B cell (primary cell): ENCODE measurements at regions not wholly inside any gene's neighbourhood (a gene's known extent, or its start where the extent isn't known, plus 50 kb on each side); places are given as distances from the start of the nearest gene placed in this dataset.

ENCODE experiments used
- ATAC-seq: fragments of 200-7000 bp; cut with Tn5 transposase; one replicate; pipeline ENCODE4 v1.10.0; 2021; ENCODE audit warnings: low read depth, mild to moderate bottlenecking, moderate number of reproducible peaks, moderate library complexity
- CTCF ChIA-PET: fragments of 350-600 bp; sonication (Branson Sonifier 250); formaldehyde crosslinking; loops from one replicate; lab custom pipeline; 2021; ENCODE audit warnings: antibody characterized with exemption, inconsistent platforms; lab: Charles Lee
- POLR2A ChIA-PET: fragments of 350-600 bp; sonication (Branson Sonifier 250); formaldehyde crosslinking; loops from one replicate; lab custom pipeline; 2021; ENCODE audit warnings: antibody characterized with exemption; lab: Charles Lee
- DNase-seq: peaks from one replicate; pipeline ENCODE4 v3.0.0; 2013
- H2AFZ ChIP-seq: 2 replicates; pipeline ENCODE4 v1.6.1; 2012; ENCODE audit warnings: mild to moderate bottlenecking, low read depth, low read length; ENCODE audit not compliant: insufficient read depth, poor library complexity, severe bottlenecking
- H3K27ac ChIP-seq, 2 donors: 1 replicate in 1 of 2; 2 replicates in 1 of 2; pipeline ENCODE4 v1.5.1; 2012 to 2013; ENCODE audit warnings: low read length in 2 of 2, mild to moderate bottlenecking in 2 of 2, moderate library complexity in 1 of 2
- H3K27me3 ChIP-seq, 4 experiments: fragments of 200-600 bp in 1 of 4; sonication (generic) in 1 of 4; replicated peaks in 1 of 4; 1 replicate in 2 of 4; 2 replicates in 2 of 4; pipeline versions ENCODE4 v1.6.1 to v1.7.0; 2013 to 2016; ENCODE audit warnings: low read length in 3 of 4, mild to moderate bottlenecking in 2 of 4, mixed read lengths in 1 of 4, moderate library complexity in 1 of 4; ENCODE audit not compliant: insufficient read depth in 4 of 4, control insufficient read depth in 3 of 4; ENCODE audit errors: control extremely low read depth in 1 of 4
- H3K36me3 ChIP-seq, 2 experiments: replicated peaks in 1 of 2; 1 replicate in 1 of 2; 2 replicates in 1 of 2; pipeline versions ENCODE4 v1.6.1 to v1.7.1; 2013; ENCODE audit warnings: low read length in 1 of 2; ENCODE audit not compliant: insufficient read depth in 2 of 2, control insufficient read depth in 1 of 2; ENCODE audit errors: control extremely low read depth in 1 of 2, extremely low read depth in 1 of 2
- H3K4me1 ChIP-seq, 2 donors: fragments of 200-600 bp in 1 of 2; sonication (generic) in 1 of 2; 1 replicate in 1 of 2; 2 replicates in 1 of 2; pipeline versions ENCODE4 v1.5.1 to v1.6.1; 2013 to 2017; ENCODE audit warnings: low read length in 2 of 2; ENCODE audit not compliant: control insufficient read depth in 2 of 2, insufficient read depth in 2 of 2
- H3K4me2 ChIP-seq: replicated peaks from 2 replicates; pipeline ENCODE3; 2012; ENCODE audit warnings: mild to moderate bottlenecking, low read depth, low read length; ENCODE audit not compliant: poor library complexity, severe bottlenecking
- H3K4me3 ChIP-seq, 5 experiments: fragments of 200-600 bp in 1 of 5; sonication (generic) in 1 of 5; 1 replicate in 3 of 5; 2 replicates in 2 of 5; pipeline versions ENCODE4 v1.5.1 to v1.7.0; 2011 to 2016; ENCODE audit warnings: low read length in 4 of 5, mild to moderate bottlenecking in 4 of 5, low read depth in 2 of 5, control low read depth in 1 of 5, moderate library complexity in 1 of 5; ENCODE audit not compliant: insufficient read depth in 1 of 5; ENCODE audit errors: control extremely low read depth in 1 of 5, extremely low read depth in 1 of 5
- H3K79me2 ChIP-seq: fragments of 200-600 bp; sonication (generic); one replicate; pipeline ENCODE4 v1.6.0; 2016; ENCODE audit warnings: low read length; ENCODE audit not compliant: control insufficient read depth, insufficient read depth
- H3K9ac ChIP-seq: fragments of 200-600 bp; sonication (generic); 2 replicates; pipeline ENCODE4 v1.6.1; 2017; ENCODE audit warnings: mild to moderate bottlenecking, low read length, moderate library complexity
- H3K9me3 ChIP-seq, 3 donors: one replicate each; pipeline versions ENCODE4 v1.6.1 to v1.7.1; 2013; ENCODE audit warnings: low read length in 2 of 3; ENCODE audit not compliant: control insufficient read depth in 2 of 3, insufficient read depth in 1 of 3; ENCODE audit errors: control extremely low read depth in 1 of 3
- H4K20me1 ChIP-seq: 2 replicates; pipeline ENCODE4 v1.6.0; 2012; ENCODE audit warnings: mild to moderate bottlenecking, low read length; ENCODE audit not compliant: insufficient read depth, control insufficient read depth, poor library complexity, severe bottlenecking
- H3K27ac Mint-ChIP-seq: one replicate; pipeline ENCODE4 v1.8.0; 2021; ENCODE audit warnings: mixed read lengths
- H3K27me3 Mint-ChIP-seq: one replicate; pipeline ENCODE4 v1.8.0; 2021; ENCODE audit warnings: mixed read lengths
- H3K4me1 Mint-ChIP-seq: one replicate; pipeline ENCODE4 v1.8.0; 2021; ENCODE audit warnings: mixed read lengths
- H3K4me3 Mint-ChIP-seq: one replicate; pipeline ENCODE4 v1.8.0; 2021; ENCODE audit warnings: mixed read lengths
- H3K9me3 Mint-ChIP-seq: one replicate; pipeline ENCODE4 v1.8.0; 2022; ENCODE audit warnings: mixed read lengths; ENCODE audit not compliant: insufficient read depth
- EZH2 ChIP-seq: IDR thresholded peaks from 2 replicates; pipeline ENCODE4 v1.6.1; 2012; ENCODE audit warnings: borderline replicate concordance, low read depth, mild to moderate bottlenecking, moderate library complexity, low read length; ENCODE audit not compliant: insufficient read depth, poor library complexity, severe bottlenecking
- WGBS: methylation state at CpG from one replicate; pipeline ENCODE4 v1.1.5; 2013; ENCODE audit warnings: missing lambda C conversion rate; ENCODE audit not compliant: insufficient coverage; 5-methylcytosine and 5-hydroxymethylcytosine counted together
- intact Hi-C: fragments of 100-400 bp; cut with micrococcal nuclease; formaldehyde crosslinking; loops from one replicate; pipeline ENCODE4 v1.10.0; 2022
- TF ChIP-seq, protein P1 (sequence below): fragments of 200-600 bp; IDR thresholded peaks from one replicate; pipeline ENCODE4 v1.8.0; 2022; ENCODE audit warnings: antibody characterized with exemption, mild to moderate bottlenecking

DNA sequence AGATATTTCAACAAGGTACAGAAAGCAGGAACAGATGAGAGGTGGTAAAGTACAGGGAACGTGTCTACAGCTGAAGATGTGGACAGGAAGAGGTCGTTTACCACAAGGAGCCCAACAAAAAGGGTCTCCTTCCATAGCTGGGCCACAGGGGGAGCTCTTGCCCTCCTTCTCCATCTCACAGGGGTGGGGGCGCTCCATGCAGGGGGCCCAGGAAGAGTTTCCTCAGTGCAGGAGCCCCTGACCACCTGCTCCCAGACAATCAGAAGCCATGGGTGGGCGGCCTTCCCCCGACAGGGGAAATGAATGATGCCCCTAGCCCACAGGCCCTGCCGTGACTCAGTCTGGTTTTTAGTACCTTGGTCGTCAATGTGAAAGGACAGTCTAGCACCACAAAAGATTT is 163.6 kb upstream of the ZNF516 start:
- Histone ChIP-seq H4K20me1 (no peaks in the 10 kb centered on the region), H3K27me3 (peaks cover 0 to 21% (median 12%) of the 10 kb centered on the region in 4 experiments), H2AFZ (no peak overlapping the region), H3K36me3 (no peaks in the 10 kb centered on the region), H3K79me2 (no peaks in the 10 kb centered on the region), H3K4me3 (no peak overlapping the region), H3K4me2 (no peak overlapping the region), H3K27ac (no peak overlapping the region), H3K4me1 (no peaks in the 10 kb centered on the region), H3K9me3 (no peaks in the 10 kb centered on the region), H3K9ac (no peak overlapping the region)
- intact Hi-C loops, result no loop called here
- ATAC-seq, result no peak
- WGBS, result 25% methylated on average over 3 of the region's 7 CpGs
- ChIA-PET CTCF (no interaction called here), POLR2A (no interaction called here)
- Mint-ChIP-seq H3K27me3 (peaks cover 36% of the 10 kb centered on the region), H3K4me3 (no peak overlapping the region), H3K27ac (no peak overlapping the region), H3K4me1 (no peaks in the 10 kb centered on the region), H3K9me3 (no peaks in the 10 kb centered on the region)
- DNase-seq, result no peak
- no peak for TF ChIP-seq EZH2
- TF ChIP-seq, protein P1, sequence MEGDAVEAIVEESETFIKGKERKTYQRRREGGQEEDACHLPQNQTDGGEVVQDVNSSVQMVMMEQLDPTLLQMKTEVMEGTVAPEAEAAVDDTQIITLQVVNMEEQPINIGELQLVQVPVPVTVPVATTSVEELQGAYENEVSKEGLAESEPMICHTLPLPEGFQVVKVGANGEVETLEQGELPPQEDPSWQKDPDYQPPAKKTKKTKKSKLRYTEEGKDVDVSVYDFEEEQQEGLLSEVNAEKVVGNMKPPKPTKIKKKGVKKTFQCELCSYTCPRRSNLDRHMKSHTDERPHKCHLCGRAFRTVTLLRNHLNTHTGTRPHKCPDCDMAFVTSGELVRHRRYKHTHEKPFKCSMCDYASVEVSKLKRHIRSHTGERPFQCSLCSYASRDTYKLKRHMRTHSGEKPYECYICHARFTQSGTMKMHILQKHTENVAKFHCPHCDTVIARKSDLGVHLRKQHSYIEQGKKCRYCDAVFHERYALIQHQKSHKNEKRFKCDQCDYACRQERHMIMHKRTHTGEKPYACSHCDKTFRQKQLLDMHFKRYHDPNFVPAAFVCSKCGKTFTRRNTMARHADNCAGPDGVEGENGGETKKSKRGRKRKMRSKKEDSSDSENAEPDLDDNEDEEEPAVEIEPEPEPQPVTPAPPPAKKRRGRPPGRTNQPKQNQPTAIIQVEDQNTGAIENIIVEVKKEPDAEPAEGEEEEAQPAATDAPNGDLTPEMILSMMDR, result no peak

DNA sequence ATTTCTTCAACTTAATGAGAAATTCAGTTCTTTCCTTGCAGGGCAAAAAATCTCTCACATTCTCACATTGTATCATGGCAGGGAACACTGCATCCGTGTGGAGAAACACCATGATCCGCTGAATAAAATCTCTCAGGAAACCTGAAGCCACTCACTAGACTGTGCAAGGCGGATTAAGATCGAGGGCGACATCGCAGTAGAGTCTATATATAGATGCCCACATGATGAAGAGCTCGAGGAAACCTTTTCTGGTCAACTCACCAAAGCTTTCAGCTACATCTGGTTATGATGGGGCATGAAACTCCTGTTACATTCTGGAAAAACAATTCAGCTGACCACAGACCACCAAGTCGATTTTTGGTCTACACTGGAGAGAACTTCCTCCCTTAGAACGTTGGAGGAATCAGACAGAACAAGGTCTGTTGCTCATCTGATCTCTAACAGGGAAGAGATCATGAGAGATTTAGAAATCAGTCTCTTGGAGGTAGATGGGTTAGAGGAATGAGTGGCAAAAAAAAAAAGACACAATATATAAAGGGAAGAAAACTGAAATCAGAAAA is 162.9 kb upstream of the ZNF516 start:
- TF ChIP-seq, protein P1, result no peak
- no peak for TF ChIP-seq EZH2
- H4K20me1 ChIP-seq, result no peaks in the 10 kb centered on the region
- Mint-ChIP-seq H3K4me1 (no peaks in the 10 kb centered on the region), H3K4me3 (no peak overlapping the region), H3K9me3 (no peaks in the 10 kb centered on the region), H3K27me3 (peaks cover 38% of the 10 kb centered on the region), H3K27ac (no peak overlapping the region)
- H2AFZ ChIP-seq, result no peak overlapping the region
- ChIA-PET POLR2A (no interaction called here), CTCF (no interaction called here)
- H3K27me3 ChIP-seq, result peaks cover 0 to 21% (median 12%) of the 10 kb centered on the region in 4 experiments
- H3K4me1 ChIP-seq, result no peaks in the 10 kb centered on the region
- DNase-seq (no peak), ATAC-seq (no peak)
- no peak overlapping the region for H3K27ac ChIP-seq
- no peaks in the 10 kb centered on the region for H3K36me3 ChIP-seq
- no peak overlapping the region for H3K9ac ChIP-seq
- no peak overlapping the region for H3K4me2 ChIP-seq
- intact Hi-C loops, result no loop called here
- H3K79me2 ChIP-seq, result no peaks in the 10 kb centered on the region
- H3K4me3 ChIP-seq, result no peak overlapping the region
- 25% methylated on average over 4 of the region's 9 CpGs for WGBS
- H3K9me3 ChIP-seq, result no peaks in the 10 kb centered on the region
